ENCODE measurements at regions not wholly inside any gene's neighbourhood (a gene's known extent, or its start where the extent isn't known, plus 50 kb on each side); places are given as distances from the start of the nearest gene placed in this dataset.

DNA sequence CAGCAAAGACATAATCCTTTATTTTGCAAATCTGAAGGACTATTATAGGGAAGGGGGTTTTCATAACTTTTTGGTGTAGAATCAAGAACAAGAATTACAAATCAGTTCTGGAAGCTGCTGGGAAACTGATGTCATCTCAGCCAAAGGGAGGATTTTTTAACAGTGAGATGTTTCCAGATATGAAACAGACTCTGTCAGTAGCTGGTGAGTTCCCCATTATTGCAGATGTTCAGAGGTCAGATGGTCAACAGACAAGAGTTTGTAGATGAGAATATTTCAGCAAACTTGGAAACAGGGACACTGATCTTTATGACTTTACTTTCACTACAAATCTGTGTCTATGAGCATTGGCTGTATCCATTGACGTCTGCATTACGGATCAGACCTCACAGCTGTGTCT is 71.9 kb upstream of the LPP start:
- DNase-seq (ENCODE audit: low read depth, low spot score), result no peak
- no peak for FAIRE-seq
- no TSS peak for BruUV-seq (replicated peaks)
- no peaks in the 10 kb centered on the region for H4K20me1 ChIP-seq (ENCODE audit: control insufficient read depth, insufficient read depth)
- H3K27ac ChIP-seq (ENCODE audit: control insufficient read depth, insufficient read depth), result no peak overlapping the region
- H3K9ac ChIP-seq (ENCODE audit: control insufficient read depth, insufficient read depth, low read length), result no peak overlapping the region
- CTCF ChIA-PET, result interaction anchor here (2.6 kb wide), 1 partner anchor 342 kb away, joined by 7 read pairs; no protein-coding TSS in a partner anchor
- no peak for ATAC-seq
- in situ Hi-C loops (cut with MboI), result no loop called here
- intact Hi-C loops (cut with micrococcal nuclease; ENCODE audit: unreplicated experiment), result no loop called here
- RAD21 ChIA-PET (ENCODE audit: unreplicated experiment), result no interaction called here
- TF ChIP-seq RELA (IDR thresholded peaks at IDR 0.05; ENCODE audit: borderline replicate concordance, partially characterized antibody), result no peak
- no peak for TF ChIP-seq NFXL1 (IDR thresholded peaks at IDR 0.05; ENCODE audit: borderline replicate concordance)
- TF ChIP-seq LARP7 (IDR thresholded peaks at IDR 0.05), result no peak
- no peak for TF ChIP-seq MTA3 (IDR thresholded peaks at IDR 0.05; ENCODE audit: borderline replicate concordance, low read length)
- no peak for TF ChIP-seq ZBTB11 (CRISPR knock-in tag; IDR thresholded peaks at IDR 0.05)
- no peak for TF ChIP-seq CREM (IDR thresholded peaks at IDR 0.05; ENCODE audit: low read depth)
- TF ChIP-seq, protein P1, sequence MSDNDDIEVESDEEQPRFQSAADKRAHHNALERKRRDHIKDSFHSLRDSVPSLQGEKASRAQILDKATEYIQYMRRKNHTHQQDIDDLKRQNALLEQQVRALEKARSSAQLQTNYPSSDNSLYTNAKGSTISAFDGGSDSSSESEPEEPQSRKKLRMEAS (IDR thresholded peaks at IDR 0.05; ENCODE audit: low read depth, low read length), result no peak
- TF ChIP-seq ETV6 (conservative IDR thresholded peaks at IDR 0.05 in 1 of 2, IDR thresholded peaks at IDR 0.05 in 1 of 2; ENCODE audit: borderline replicate concordance in 1 of 2, low read depth in 1 of 2), result no peak
- no peak for TF ChIP-seq RCOR1 (conservative IDR thresholded peaks at IDR 0.05; ENCODE audit: low read depth, low read length)
- H3K4me2 ChIP-seq (ENCODE audit: control insufficient read depth, insufficient read depth), result no peak overlapping the region
- H2AFZ ChIP-seq (ENCODE audit: control insufficient read depth, low read depth, low read length), result no peak overlapping the region
- POLR2A ChIA-PET, result no interaction called here
- 58% methylated on average over 2 of the region's 2 CpGs for WGBS (ENCODE audit: insufficient coverage, insufficient replicate concordance, low lambda C conversion rate, missing lambda C conversion rate)
- SMC1A ChIA-PET (ENCODE audit: uncharacterized antibody, unreplicated experiment), result no interaction called here
- peaks cover 0 to under 1% of the 10 kb centered on the region in 2 experiments; a peak in 2 of 4 replicates for H3K27me3 ChIP-seq (replicated peaks in 1 of 2; ENCODE audit: control insufficient read depth in 2 of 2, insufficient read depth in 2 of 2, low read length in 1 of 2)
- no peak overlapping the region for H3K4me3 ChIP-seq
- no peaks in the 10 kb centered on the region for H3K4me1 ChIP-seq (ENCODE audit: control insufficient read depth, insufficient read depth, low read length)
- H3K79me2 ChIP-seq (ENCODE audit: control insufficient read depth, insufficient read depth, low read length), result no peaks in the 10 kb centered on the region
- H3K9me3 ChIP-seq (replicated peaks; ENCODE audit: control insufficient read depth, insufficient read depth, low read length), result no peaks in the 10 kb centered on the region
- no peaks in the 10 kb centered on the region for H3K36me3 ChIP-seq (ENCODE audit: control insufficient read depth in 2 of 2, insufficient read depth in 2 of 2, low read length in 1 of 2)
